HFF-Myc (cell line): ENCODE measurements at regions not wholly inside any gene's neighbourhood (a gene's known extent, or its start where the extent isn't known, plus 50 kb on each side); places are given as distances from the start of the nearest gene placed in this dataset.

Experiments used
- DNase-seq: peaks from one replicate; pipeline ENCODE4 v3.0.0-alpha.2; 2011; ENCODE audit warnings: low read depth; ENCODE audit errors: extremely low read depth
- H3K4me3 ChIP-seq: replicated peaks from 2 replicates; pipeline ENCODE4 v1.5.1; 2011; ENCODE audit warnings: low read depth, mild to moderate bottlenecking, control low read depth, low read length
- CTCF ChIP-seq: IDR thresholded peaks from 2 replicates; pipeline ENCODE4 v1.5.1; 2012; ENCODE audit warnings: mild to moderate bottlenecking, low read depth, low read length, control low read depth; ENCODE audit errors: missing control alignments

GRCh38 chr4:83172371-83172770 is 57.8 kb upstream of the PLAC8 start:
- DNase-seq = no peak
- TF ChIP-seq CTCF = no peak
- no peak overlapping the region for H3K4me3 ChIP-seq

- no peak for DNase-seq
- no peak for TF ChIP-seq CTCF
- no peak overlapping the region for H3K4me3 ChIP-seq
Observed at GRCh38 chr4:83171436-83172039, 57.0 kb upstream of the PLAC8 start.

DNA sequence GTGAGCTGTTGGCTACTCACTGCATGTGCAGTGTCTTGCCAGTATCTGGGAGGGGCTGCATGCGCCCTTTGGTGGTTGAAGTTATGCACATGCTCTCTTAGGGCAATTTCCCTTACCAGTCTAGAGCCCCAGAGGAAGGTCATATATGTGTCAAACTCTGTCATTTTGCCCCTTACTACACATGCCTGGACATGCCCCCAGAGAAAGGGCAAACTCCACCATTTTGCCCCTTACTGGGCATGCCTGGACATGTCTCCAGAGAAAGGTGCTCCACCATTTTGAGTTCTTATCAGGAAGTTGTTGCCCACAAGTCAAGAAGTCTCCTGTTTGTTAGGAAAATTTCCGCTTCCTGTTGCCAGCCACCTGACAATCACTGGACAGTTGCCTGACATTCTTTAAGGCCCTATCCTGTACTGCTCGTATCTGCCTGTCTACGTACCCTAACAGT is 56.4 kb upstream of the PLAC8 start:
- no peak for TF ChIP-seq CTCF
- H3K4me3 ChIP-seq = no peak overlapping the region
- no peak for DNase-seq
